ENCODE measurements at regions not wholly inside any gene's neighbourhood (a gene's known extent, or its start where the extent isn't known, plus 50 kb on each side); places are given as distances from the start of the nearest gene placed in this dataset.

- H3K4me2 ChIP-seq (ENCODE audit: insufficient read depth in 1 of 2, low read depth in 2 of 2, low read length in 2 of 2): no peak overlapping the region
- H3K79me1 ChIP-seq (ENCODE audit: low read depth, low read length): no peaks in the 10 kb centered on the region
- H3K56ac ChIP-seq (replicated peaks; ENCODE audit: insufficient read length, low read depth, low read length): no peak overlapping the region
- ChIA-PET POLR2A (ENCODE audit: partially characterized antibody) (no interaction called here), CTCF (ENCODE audit: partially characterized antibody) (no interaction called here)
- H3K9ac ChIP-seq (replicated peaks in 1 of 4; ENCODE audit: extremely low read depth in 1 of 4, low read depth in 3 of 4, low read length in 3 of 4): no peak overlapping the region
- no peaks in the 10 kb centered on the region for H3K79me2 ChIP-seq (ENCODE audit: control insufficient read depth in 1 of 2, insufficient read depth in 2 of 2, low read length in 2 of 2)
- no peak overlapping the region for H2AK5ac ChIP-seq (ENCODE audit: low read depth, low read length)
- H3K4ac ChIP-seq (replicated peaks; ENCODE audit: insufficient read length, low read depth, low read length): no peak overlapping the region
- no peak overlapping the region for H2AFZ ChIP-seq (ENCODE audit: low read length)
- H3K27ac ChIP-seq (ENCODE audit: low read depth, low read length): no peak overlapping the region
- DNase-seq (ENCODE audit: low read depth in 1 of 2, low spot score in 2 of 2): no peak
- no peak overlapping the region for H2BK5ac ChIP-seq (ENCODE audit: low read depth, low read length)
- peaks cover 16 to 18% of the 10 kb centered on the region in 2 experiments; a peak in 3 of 4 replicates for H3K9me3 ChIP-seq (ENCODE audit: insufficient read depth in 2 of 2, low read depth in 1 of 2, low read length in 1 of 2)
- H2BK20ac ChIP-seq (ENCODE audit: low read length): no peak overlapping the region
- no peaks in the 10 kb centered on the region for H3K27me3 ChIP-seq (replicated peaks in 1 of 4; ENCODE audit: control insufficient read depth in 3 of 4, extremely low read depth in 1 of 4, insufficient read depth in 3 of 4, low read length in 3 of 4)
- no peaks in the 10 kb centered on the region for H3K23me2 ChIP-seq (ENCODE audit: low read depth, low read length)
- H2BK12ac ChIP-seq (ENCODE audit: low read depth, low read length): no peak overlapping the region
- no peak overlapping the region for H2BK120ac ChIP-seq (replicated peaks; ENCODE audit: low read depth, low read length)
- TF ChIP-seq RAD21 (IDR thresholded peaks at IDR 0.05 in 1 of 2, conservative IDR thresholded peaks at IDR 0.05 in 1 of 2; ENCODE audit: low read depth in 2 of 2, low read length in 2 of 2) (0 out of 4 replicates have a peak, but pooled peaks of 1 of the 2 experiments have one; percentile 4), GABPA (IDR thresholded peaks at IDR 0.05; ENCODE audit: borderline replicate concordance, insufficient read depth, low read length) (no peak), CBX5 (IDR thresholded peaks at IDR 0.05; ENCODE audit: low read depth, low read length) (no peak)
- no peaks in the 10 kb centered on the region for H3K36me3 ChIP-seq (ENCODE audit: control insufficient read depth in 2 of 4, insufficient read depth in 4 of 4, low read length in 3 of 4)
- H4K91ac ChIP-seq (replicated peaks; ENCODE audit: insufficient read length, low read length): no peak overlapping the region
- FAIRE-seq: no peak
- H4K20me1 ChIP-seq (replicated peaks in 1 of 2; ENCODE audit: control insufficient read depth in 1 of 2, insufficient read depth in 2 of 2, low read length in 2 of 2): no peaks in the 10 kb centered on the region
- no peak overlapping the region for H3K4me3 ChIP-seq (ENCODE audit: extremely low read depth in 1 of 4, insufficient read depth in 2 of 4, low read depth in 3 of 4, low read length in 4 of 4)
- no peak overlapping the region for H3K14ac ChIP-seq (ENCODE audit: insufficient read length)
- 88% methylated on average over 1 of the region's 1 CpG; no CpG with 5 or more reads in 1 of the 2 experiments for WGBS, 2 experiments (ENCODE audit: extremely low coverage in 1 of 2, insufficient coverage in 1 of 2, insufficient read length in 1 of 2, insufficient replicate concordance in 2 of 2, low coverage in 1 of 2, low lambda C conversion rate in 2 of 2, missing lambda C conversion rate in 1 of 2)
- no peak overlapping the region for H4K5ac ChIP-seq (ENCODE audit: insufficient read length, low read depth, low read length)
- H3K18ac ChIP-seq (ENCODE audit: extremely low read depth, low read length): no peak overlapping the region
- H4K8ac ChIP-seq (ENCODE audit: extremely low read depth, insufficient read depth, low read length): no peak overlapping the region; the same call in 1 of the 2 replicates
- no peak overlapping the region for H2BK15ac ChIP-seq (ENCODE audit: low read length)
- H3K23ac ChIP-seq (ENCODE audit: insufficient read length): no peak overlapping the region
- H3K4me1 ChIP-seq (replicated peaks in 1 of 4; ENCODE audit: control insufficient read depth in 3 of 4, insufficient read depth in 4 of 4, low read length in 3 of 4): no peaks in the 10 kb centered on the region
Observed at GRCh38 chr2:240343548-240343947, 91.9 kb upstream of the GPC1 start.

All from H1 (cell line).